ENCODE measurements at regions not wholly inside any gene's neighbourhood (a gene's known extent, or its start where the extent isn't known, plus 50 kb on each side); places are given as distances from the start of the nearest gene placed in this dataset.

- Mint-ChIP-seq H3K4me1 (ENCODE audit: low read depth) (peaks cover 22% of the 10 kb centered on the region), H3K9me3 (ENCODE audit: low read depth) (no peaks in the 10 kb centered on the region), H3K27me3 (peaks cover 22% of the 10 kb centered on the region), H3K4me3 (ENCODE audit: low read depth) (no peak overlapping the region), H3K36me3 (ENCODE audit: insufficient read depth) (no peaks in the 10 kb centered on the region), H3K27ac (no peak overlapping the region)
- no peak for DNase-seq (ENCODE audit: low spot score, unreplicated experiment)
- no peak for TF ChIP-seq CTCF (IDR thresholded peaks at IDR 0.05; ENCODE audit: unreplicated experiment)
These were observed 73.0 kb upstream of the NTM start for GRCh38 chr11:131297441-131297840.

- no peak for DNase-seq (ENCODE audit: low spot score, unreplicated experiment)
- no peak overlapping the region for H3K27ac Mint-ChIP-seq
- H3K4me3 Mint-ChIP-seq (ENCODE audit: low read depth): no peak overlapping the region
- no peak for TF ChIP-seq CTCF (IDR thresholded peaks at IDR 0.05; ENCODE audit: unreplicated experiment)
- peaks cover 17% of the 10 kb centered on the region for H3K4me1 Mint-ChIP-seq (ENCODE audit: low read depth)
- H3K36me3 Mint-ChIP-seq (ENCODE audit: insufficient read depth): no peaks in the 10 kb centered on the region
- H3K27me3 Mint-ChIP-seq: peaks cover 32% of the 10 kb centered on the region
- H3K9me3 Mint-ChIP-seq (ENCODE audit: low read depth): no peaks in the 10 kb centered on the region
These were observed 70.6 kb upstream of the NTM start for GRCh38 chr11:131299598-131300438.

GRCh38 chr11:131300439-131300717, 70.0 kb upstream of the NTM start:
- peaks cover 17% of the 10 kb centered on the region for H3K4me1 Mint-ChIP-seq (ENCODE audit: low read depth)
- no peak overlapping the region for H3K4me3 Mint-ChIP-seq (ENCODE audit: low read depth)
- no peaks in the 10 kb centered on the region for H3K9me3 Mint-ChIP-seq (ENCODE audit: low read depth)

GRCh38 chr11:131301306-131301705, 69.1 kb upstream of the NTM start:
- no peak for TF ChIP-seq CTCF (IDR thresholded peaks at IDR 0.05; ENCODE audit: unreplicated experiment)
- H3K4me1 Mint-ChIP-seq (ENCODE audit: low read depth): peaks cover 17% of the 10 kb centered on the region
- H3K27me3 Mint-ChIP-seq: peaks cover 33% of the 10 kb centered on the region
- DNase-seq (ENCODE audit: low spot score, unreplicated experiment): no peak
- H3K9me3 Mint-ChIP-seq (ENCODE audit: low read depth): no peaks in the 10 kb centered on the region
- H3K36me3 Mint-ChIP-seq (ENCODE audit: insufficient read depth): no peaks in the 10 kb centered on the region
- no peak overlapping the region for H3K27ac Mint-ChIP-seq
- H3K4me3 Mint-ChIP-seq (ENCODE audit: low read depth): no peak overlapping the region

More at GRCh38 chr11:131300439-131300717, 70.0 kb upstream of the NTM start:
- TF ChIP-seq CTCF (IDR thresholded peaks at IDR 0.05; ENCODE audit: unreplicated experiment): no peak
- DNase-seq (ENCODE audit: low spot score, unreplicated experiment): no peak
- H3K27ac Mint-ChIP-seq: no peak overlapping the region
- H3K36me3 Mint-ChIP-seq (ENCODE audit: insufficient read depth): no peaks in the 10 kb centered on the region
- H3K27me3 Mint-ChIP-seq: peaks cover 34% of the 10 kb centered on the region

DNA sequence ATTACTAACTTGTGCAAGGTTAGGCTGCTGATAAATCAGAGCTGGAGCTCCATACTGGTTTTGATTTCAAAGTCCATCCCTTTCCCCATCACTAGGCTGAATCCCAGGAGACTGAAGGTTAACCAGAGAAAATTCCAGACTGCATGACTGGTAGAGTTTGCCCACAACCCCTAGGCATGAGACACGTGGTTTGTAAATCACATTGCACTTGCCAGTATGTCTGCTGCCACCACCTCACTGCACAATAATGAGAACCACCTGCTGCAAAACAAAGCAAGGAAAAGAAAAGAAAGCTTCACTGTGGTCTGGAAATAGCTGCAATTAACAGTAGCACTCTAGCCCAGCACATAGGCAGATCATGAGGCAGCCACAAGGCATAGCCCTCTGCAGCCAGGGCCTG, 67.6 kb upstream of the NTM start:
- peaks cover 18% of the 10 kb centered on the region for H3K27me3 Mint-ChIP-seq
- H3K4me1 Mint-ChIP-seq (ENCODE audit: low read depth): peaks cover 17% of the 10 kb centered on the region
- no peak overlapping the region for H3K4me3 Mint-ChIP-seq (ENCODE audit: low read depth)
- DNase-seq (ENCODE audit: low spot score, unreplicated experiment): no peak
- H3K9me3 Mint-ChIP-seq (ENCODE audit: low read depth): no peaks in the 10 kb centered on the region
- no peak overlapping the region for H3K27ac Mint-ChIP-seq
- TF ChIP-seq CTCF (IDR thresholded peaks at IDR 0.05; ENCODE audit: unreplicated experiment): no peak
- H3K36me3 Mint-ChIP-seq (ENCODE audit: insufficient read depth): no peaks in the 10 kb centered on the region

Measured in progenitor cell of endocrine pancreas (in vitro differentiated cells).